Ovary (tissue), 3 donors: ENCODE measurements at regions not wholly inside any gene's neighbourhood (a gene's known extent, or its start where the extent isn't known, plus 50 kb on each side); places are given as distances from the start of the nearest gene placed in this dataset.

Experiments
- CTCF ChIP-seq, 3 donors: fragments of 450-650 bp in 2 of 3; fragments of 200-600 bp in 1 of 3; IDR thresholded peaks; one replicate each; pipeline versions ENCODE4 v1.5.1 to v1.8.0; 2016 to 2022; ENCODE audit warnings: antibody characterized with exemption in 3 of 3, mild to moderate bottlenecking in 1 of 3
- EP300 ChIP-seq: sonication (generic); formaldehyde crosslinking; IDR thresholded peaks from one replicate; pipeline ENCODE4 v1.6.1; 2017; ENCODE audit warnings: antibody characterized with exemption
- POLR2A ChIP-seq: fragments of 450-650 bp; IDR thresholded peaks from one replicate; pipeline ENCODE4 v1.6.1; 2017; ENCODE audit warnings: antibody characterized with exemption, mild to moderate bottlenecking, moderate library complexity
- donor health status: DM: no; HTN: no; CAD: no.

DNA sequence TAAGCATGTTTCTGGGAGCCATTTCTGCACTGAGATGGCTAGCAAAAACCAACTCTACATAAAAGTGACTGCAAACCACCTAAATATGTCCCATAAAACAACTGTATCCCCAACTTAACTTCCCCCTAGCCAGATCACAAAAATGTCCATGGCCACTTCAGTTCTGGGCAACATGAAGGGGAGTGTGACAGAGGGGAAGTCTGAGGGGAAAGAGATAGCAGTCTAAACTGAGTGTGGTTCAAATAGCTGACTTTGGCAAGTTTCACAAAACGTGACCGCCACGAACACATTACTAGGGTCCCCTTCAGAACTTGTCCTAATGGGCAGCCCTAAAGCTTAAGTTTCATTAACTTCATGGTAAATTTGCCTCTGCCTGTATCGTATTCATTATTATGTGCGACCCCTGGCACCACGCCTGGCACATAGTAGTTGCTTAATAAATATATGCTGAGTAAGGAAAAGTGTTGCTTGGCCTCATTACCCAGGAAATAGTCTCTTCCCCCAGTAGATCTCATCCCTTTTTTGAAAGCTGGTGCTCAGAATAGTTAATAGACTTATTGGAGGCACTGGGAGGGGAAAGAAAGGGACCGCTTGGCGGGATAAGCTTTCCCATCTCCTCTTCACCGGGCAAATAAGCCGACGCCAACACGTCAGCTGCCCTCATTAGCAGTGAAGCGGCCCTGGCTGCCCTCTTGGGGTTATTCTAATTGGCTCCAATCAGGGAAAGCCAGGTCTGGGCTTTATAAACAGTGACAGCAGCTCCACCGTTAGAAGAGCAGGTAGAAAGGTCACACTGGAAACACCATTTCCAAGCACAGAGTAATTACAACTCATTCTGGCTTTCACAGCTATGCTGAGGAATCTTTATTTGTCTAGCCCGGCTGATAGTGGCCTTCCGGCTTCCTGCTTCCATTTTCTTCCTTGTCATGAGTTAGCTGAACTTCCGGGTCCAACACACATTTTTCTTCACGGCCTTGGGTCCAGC, 122.1 kb downstream of the LRIG2 start:
- TF ChIP-seq CTCF (IDR thresholded peaks at IDR 0.05) = no peak
- no peak for TF ChIP-seq POLR2A
- TF ChIP-seq EP300 = no peak
